ENCODE measurements at regions not wholly inside any gene's neighbourhood (a gene's known extent, or its start where the extent isn't known, plus 50 kb on each side); places are given as distances from the start of the nearest gene placed in this dataset.

DNA sequence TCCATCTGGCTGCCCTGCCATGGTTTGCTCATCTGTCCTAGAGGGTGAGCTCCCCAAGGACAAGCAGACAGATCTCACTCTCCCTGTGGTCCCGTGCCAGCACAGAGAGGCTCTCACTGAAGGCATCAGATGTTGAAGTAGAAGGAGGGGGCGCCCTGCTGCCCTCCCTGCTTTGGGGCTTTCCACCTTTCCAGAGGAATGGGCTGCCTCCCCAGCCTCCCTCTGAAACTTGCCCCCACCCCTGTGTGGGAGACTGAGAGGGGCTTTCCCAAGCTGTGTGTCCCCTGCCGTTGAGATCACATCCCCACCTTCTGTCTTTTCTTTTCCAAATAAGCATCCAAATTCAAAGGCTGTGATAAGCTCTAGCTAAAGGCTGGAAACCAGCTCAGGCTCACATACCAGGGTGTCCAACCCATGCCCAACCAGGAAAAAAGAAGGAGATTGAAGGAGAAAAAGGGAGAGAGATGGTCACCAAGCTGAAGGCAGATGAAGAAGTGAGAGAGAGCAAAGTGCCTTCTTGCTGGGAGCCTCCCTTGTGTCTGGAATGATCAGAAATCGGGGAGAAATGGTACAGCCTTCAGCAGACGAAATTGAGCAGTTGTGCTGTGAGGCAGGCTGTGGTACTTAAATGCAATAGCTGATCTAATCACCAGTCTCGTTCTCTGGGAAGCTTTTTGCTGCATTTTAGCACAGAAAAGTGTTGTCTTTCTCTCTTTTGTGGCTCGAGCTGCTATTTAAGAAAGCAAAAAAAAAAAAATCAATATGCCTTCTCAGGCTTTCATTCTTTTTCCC, 145.9 kb upstream of the LHX1 start:
- Histone ChIP-seq H3K9me3 (ENCODE audit: low read depth) (no peaks in the 10 kb centered on the region), H3K27ac (no peak overlapping the region), H3K4me3 (no peak overlapping the region), H3K4me1 (ENCODE audit: low read depth) (peaks cover 12% of the 10 kb centered on the region), H3K36me3 (no peaks in the 10 kb centered on the region), H3K27me3 (no peaks in the 10 kb centered on the region)
- DNase-seq (ENCODE audit: low read depth in 1 of 2, low spot score in 1 of 2) = peak in 1 of 2 donors; percentile 17
- TF ChIP-seq, protein P1, sequence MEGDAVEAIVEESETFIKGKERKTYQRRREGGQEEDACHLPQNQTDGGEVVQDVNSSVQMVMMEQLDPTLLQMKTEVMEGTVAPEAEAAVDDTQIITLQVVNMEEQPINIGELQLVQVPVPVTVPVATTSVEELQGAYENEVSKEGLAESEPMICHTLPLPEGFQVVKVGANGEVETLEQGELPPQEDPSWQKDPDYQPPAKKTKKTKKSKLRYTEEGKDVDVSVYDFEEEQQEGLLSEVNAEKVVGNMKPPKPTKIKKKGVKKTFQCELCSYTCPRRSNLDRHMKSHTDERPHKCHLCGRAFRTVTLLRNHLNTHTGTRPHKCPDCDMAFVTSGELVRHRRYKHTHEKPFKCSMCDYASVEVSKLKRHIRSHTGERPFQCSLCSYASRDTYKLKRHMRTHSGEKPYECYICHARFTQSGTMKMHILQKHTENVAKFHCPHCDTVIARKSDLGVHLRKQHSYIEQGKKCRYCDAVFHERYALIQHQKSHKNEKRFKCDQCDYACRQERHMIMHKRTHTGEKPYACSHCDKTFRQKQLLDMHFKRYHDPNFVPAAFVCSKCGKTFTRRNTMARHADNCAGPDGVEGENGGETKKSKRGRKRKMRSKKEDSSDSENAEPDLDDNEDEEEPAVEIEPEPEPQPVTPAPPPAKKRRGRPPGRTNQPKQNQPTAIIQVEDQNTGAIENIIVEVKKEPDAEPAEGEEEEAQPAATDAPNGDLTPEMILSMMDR (IDR thresholded peaks at IDR 0.05; ENCODE audit: low read depth, low read length) = no peak

- no peak overlapping the region for H3K27ac ChIP-seq
- H3K36me3 ChIP-seq = no peaks in the 10 kb centered on the region
- H3K4me3 ChIP-seq = no peak overlapping the region
- peaks cover 12% of the 10 kb centered on the region for H3K4me1 ChIP-seq (ENCODE audit: low read depth)
- TF ChIP-seq, protein P1 (IDR thresholded peaks at IDR 0.05; ENCODE audit: low read depth, low read length) = no peak
- H3K9me3 ChIP-seq (ENCODE audit: low read depth) = no peaks in the 10 kb centered on the region
- H3K27me3 ChIP-seq = no peaks in the 10 kb centered on the region
- peak in 1 of 2 donors; percentile 20 for DNase-seq (ENCODE audit: low read depth in 1 of 2, low spot score in 1 of 2)
These were observed 145.3 kb upstream of the LHX1 start for GRCh38 chr17:36791942-36792475.

- H3K27me3 ChIP-seq = no peaks in the 10 kb centered on the region
- H3K9me3 ChIP-seq (ENCODE audit: low read depth) = no peaks in the 10 kb centered on the region
- no peak overlapping the region for H3K4me3 ChIP-seq
- no peaks in the 10 kb centered on the region for H3K36me3 ChIP-seq
- no peak overlapping the region for H3K27ac ChIP-seq
- H3K4me1 ChIP-seq (ENCODE audit: low read depth) = peaks cover 12% of the 10 kb centered on the region
- TF ChIP-seq, protein P1 (IDR thresholded peaks at IDR 0.05; ENCODE audit: low read depth, low read length) = no peak
- DNase-seq (ENCODE audit: low read depth in 1 of 2, low spot score in 1 of 2) = no peak
These were observed 144.4 kb upstream of the LHX1 start for GRCh38 chr17:36792849-36793248.

DNA sequence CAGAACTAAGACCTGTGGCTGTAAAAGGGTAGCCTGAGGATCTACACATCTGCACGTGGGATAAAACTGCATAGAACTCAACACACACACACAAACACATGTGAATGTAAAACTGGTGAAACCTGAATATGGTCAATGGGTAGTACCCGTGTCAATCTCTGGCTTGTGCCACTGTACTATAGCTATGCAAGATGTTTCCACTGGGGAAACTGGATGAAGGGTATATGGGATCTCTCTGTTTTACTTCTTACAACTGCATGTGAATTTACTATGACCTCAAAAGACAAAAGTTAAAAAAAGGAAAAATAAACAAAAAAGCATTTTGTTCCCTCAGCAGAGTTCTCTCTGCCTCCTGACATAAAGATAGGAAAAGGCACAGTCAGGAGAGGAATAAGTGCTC, 143.3 kb upstream of the LHX1 start:
- Histone ChIP-seq H3K27me3 (no peaks in the 10 kb centered on the region), H3K27ac (no peak overlapping the region), H3K4me3 (no peak overlapping the region), H3K36me3 (no peaks in the 10 kb centered on the region), H3K9me3 (ENCODE audit: low read depth) (no peaks in the 10 kb centered on the region), H3K4me1 (ENCODE audit: low read depth) (peaks cover 12% of the 10 kb centered on the region)
- no peak for DNase-seq (ENCODE audit: low read depth in 1 of 2, low spot score in 1 of 2)
- TF ChIP-seq, protein P1 (IDR thresholded peaks at IDR 0.05; ENCODE audit: low read depth, low read length) = no peak

GRCh38 chr17:36807496-36808179, 129.6 kb upstream of the LHX1 start:
- Histone ChIP-seq H3K4me1 (ENCODE audit: low read depth) (no peaks in the 10 kb centered on the region), H3K27me3 (peaks cover 49% of the 10 kb centered on the region), H3K27ac (no peak overlapping the region), H3K36me3 (no peaks in the 10 kb centered on the region), H3K9me3 (ENCODE audit: low read depth) (no peaks in the 10 kb centered on the region), H3K4me3 (peak overlapping the region; percentile 26)
- TF ChIP-seq, protein P1 (IDR thresholded peaks at IDR 0.05; ENCODE audit: low read depth, low read length) = no peak
- DNase-seq (ENCODE audit: low read depth in 1 of 2, low spot score in 1 of 2) = no peak

Data from cardiac muscle cell (in vitro differentiated cells and primary cell).